ENCODE measurements at regions not wholly inside any gene's neighbourhood (a gene's known extent, or its start where the extent isn't known, plus 50 kb on each side); places are given as distances from the start of the nearest gene placed in this dataset.
A peak's percentile ranks its signal among the peaks of the same experiment; 100 is the strongest.

DNA sequence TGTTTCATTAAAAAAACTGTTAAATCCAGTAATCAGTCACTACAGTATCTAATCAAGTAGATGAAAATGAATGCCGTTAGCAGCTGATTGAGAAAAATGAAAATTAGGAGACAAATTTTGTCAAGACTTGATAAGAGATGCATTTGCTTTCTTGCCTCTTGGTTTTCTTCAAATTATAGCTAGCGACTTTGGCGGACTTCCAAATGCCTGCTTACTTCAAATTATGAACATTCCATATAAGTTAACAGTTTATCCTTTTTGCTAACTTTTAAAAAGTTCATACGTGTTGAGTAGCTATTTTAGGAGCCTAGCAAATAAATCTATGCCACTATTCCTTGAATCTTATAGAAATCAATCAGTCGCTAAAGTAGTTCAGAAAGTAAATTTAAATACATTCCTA is 58.8 kb downstream of the PPP4R3C start:
- H2AFZ ChIP-seq (ENCODE audit: low read length, unreplicated experiment) = no peak overlapping the region
- H3K4me3 ChIP-seq (ENCODE audit: low read depth, low read length) = no peak overlapping the region
- H3K79me2 ChIP-seq (ENCODE audit: control insufficient read depth, insufficient read depth, low read length, unreplicated experiment) = no peaks in the 10 kb centered on the region
- no peaks in the 10 kb centered on the region for H3K36me3 ChIP-seq (ENCODE audit: insufficient read depth, low read length)
- no peak overlapping the region for H3K27ac ChIP-seq (ENCODE audit: low read depth, low read length)
- H3K4me1 ChIP-seq (ENCODE audit: control insufficient read depth, insufficient read depth, low read length, unreplicated experiment) = no peaks in the 10 kb centered on the region
- no peaks in the 10 kb centered on the region for H3K27me3 ChIP-seq (ENCODE audit: insufficient read depth, low read length)

DNA sequence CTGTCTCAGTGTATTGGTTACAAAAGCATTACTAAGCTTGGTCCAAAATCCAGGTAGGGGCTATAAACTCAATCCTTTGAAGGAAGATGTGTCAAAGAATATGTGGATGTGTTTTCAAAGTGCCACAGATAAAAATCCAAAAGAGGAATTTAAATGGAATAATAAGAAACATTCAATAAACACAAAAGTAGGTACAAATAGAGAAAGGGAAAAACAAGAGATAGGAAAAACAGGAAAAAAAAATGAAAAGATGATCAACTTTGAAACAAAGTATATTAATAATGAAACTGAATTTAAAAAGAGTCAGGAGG is 64.0 kb downstream of the PPP4R3C start:
- Histone ChIP-seq H3K27ac (ENCODE audit: low read depth, low read length) (no peak overlapping the region), H3K4me1 (ENCODE audit: control insufficient read depth, insufficient read depth, low read length, unreplicated experiment) (no peaks in the 10 kb centered on the region), H3K4me3 (ENCODE audit: low read depth, low read length) (no peak overlapping the region), H3K27me3 (ENCODE audit: insufficient read depth, low read length) (no peaks in the 10 kb centered on the region), H3K36me3 (ENCODE audit: insufficient read depth, low read length) (no peaks in the 10 kb centered on the region), H3K79me2 (ENCODE audit: control insufficient read depth, insufficient read depth, low read length, unreplicated experiment) (no peaks in the 10 kb centered on the region), H2AFZ (ENCODE audit: low read length, unreplicated experiment) (no peak overlapping the region)

DNA sequence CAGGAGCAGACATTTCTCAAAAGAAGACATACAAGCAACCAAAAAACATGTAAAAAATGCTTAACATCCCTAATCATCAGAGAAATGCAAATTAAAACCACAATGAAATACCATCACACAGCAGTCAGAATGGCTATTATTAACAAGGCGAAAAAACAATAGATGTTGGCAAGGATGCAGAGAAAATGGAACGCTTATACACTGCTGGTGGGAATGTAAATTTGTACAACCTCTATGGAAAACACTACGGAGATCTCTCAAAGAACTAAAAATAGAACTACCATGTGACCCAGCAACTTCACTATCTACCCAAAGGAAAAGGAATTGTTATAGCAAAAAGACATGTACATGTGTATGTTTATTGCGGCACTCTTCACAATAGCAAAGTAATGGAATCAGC is 71.5 kb downstream of the PPP4R3C start:
- H3K4me3 ChIP-seq (ENCODE audit: low read depth, low read length) = no peak overlapping the region
- H3K27ac ChIP-seq (ENCODE audit: low read depth, low read length) = no peak overlapping the region
- H3K79me2 ChIP-seq (ENCODE audit: control insufficient read depth, insufficient read depth, low read length, unreplicated experiment) = no peaks in the 10 kb centered on the region
- H2AFZ ChIP-seq (ENCODE audit: low read length, unreplicated experiment) = no peak overlapping the region
- H3K4me1 ChIP-seq (ENCODE audit: control insufficient read depth, insufficient read depth, low read length, unreplicated experiment) = no peaks in the 10 kb centered on the region
- no peaks in the 10 kb centered on the region for H3K27me3 ChIP-seq (ENCODE audit: insufficient read depth, low read length)
- H3K36me3 ChIP-seq (ENCODE audit: insufficient read depth, low read length) = no peaks in the 10 kb centered on the region

DNA sequence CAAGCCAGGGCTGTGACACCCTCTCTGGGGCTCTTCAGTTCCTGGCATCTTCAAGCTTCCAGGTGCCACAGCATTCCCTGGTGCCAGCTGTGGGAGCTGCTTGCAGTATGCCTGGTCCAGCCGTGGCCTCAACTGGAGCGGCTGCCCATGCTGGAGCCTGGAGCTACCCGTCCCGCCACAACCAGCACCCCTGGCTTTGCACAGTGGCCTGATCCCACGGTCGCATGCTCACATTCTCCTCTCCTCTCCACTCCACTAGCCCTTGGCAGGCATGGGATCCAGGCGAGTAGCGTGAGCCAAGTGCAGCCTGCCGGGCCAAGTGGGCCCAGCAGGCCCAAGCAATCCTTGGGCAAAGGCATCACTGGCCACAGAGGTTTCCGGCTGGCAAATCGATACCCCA is 81.7 kb downstream of the PPP4R3C start:
- Histone ChIP-seq H3K79me2 (ENCODE audit: control insufficient read depth, insufficient read depth, low read length, unreplicated experiment) (no peaks in the 10 kb centered on the region), H3K4me1 (ENCODE audit: control insufficient read depth, insufficient read depth, low read length, unreplicated experiment) (no peaks in the 10 kb centered on the region), H3K27ac (ENCODE audit: low read depth, low read length) (no peak overlapping the region), H3K4me3 (ENCODE audit: low read depth, low read length) (no peak overlapping the region), H2AFZ (ENCODE audit: low read length, unreplicated experiment) (no peak overlapping the region), H3K36me3 (ENCODE audit: insufficient read depth, low read length) (no peaks in the 10 kb centered on the region), H3K27me3 (ENCODE audit: insufficient read depth, low read length) (no peaks in the 10 kb centered on the region)

DNA sequence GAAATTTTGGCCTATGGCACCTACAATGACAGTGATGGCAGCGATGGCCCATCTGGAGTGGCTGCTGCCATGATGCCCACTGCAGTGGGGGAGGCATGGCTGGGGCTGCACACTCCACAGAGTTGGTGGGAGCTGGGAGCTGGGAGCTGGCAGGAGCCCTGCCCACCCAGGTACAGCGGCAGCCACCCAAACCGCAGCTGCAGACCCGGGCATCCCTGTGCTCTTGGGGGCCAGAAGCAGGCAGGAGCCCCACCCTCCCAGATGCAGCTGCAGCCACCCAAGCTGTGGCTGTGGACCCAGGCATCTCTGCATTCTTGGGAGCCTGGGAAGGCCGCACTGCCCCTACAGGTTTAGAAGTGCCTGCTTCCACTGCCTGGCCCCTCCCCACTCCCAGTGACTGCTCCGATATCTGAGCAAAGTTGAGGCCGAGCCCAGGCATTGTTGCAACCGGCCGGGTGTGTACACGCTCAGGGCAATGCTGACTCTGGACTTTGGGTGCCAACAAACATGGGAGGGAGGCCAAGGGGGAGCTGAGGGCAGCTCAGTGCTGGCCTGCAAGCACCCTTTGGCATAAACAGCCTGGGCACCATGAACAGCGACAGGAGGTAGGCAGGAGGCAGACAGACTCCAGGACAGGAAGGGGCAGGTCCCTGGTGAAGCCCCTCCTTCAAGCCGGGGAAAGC is 82.8 kb downstream of the PPP4R3C start:
- Histone ChIP-seq H3K4me3 (ENCODE audit: low read depth, low read length) (no peak overlapping the region), H3K4me1 (ENCODE audit: control insufficient read depth, insufficient read depth, low read length, unreplicated experiment) (no peaks in the 10 kb centered on the region), H3K79me2 (ENCODE audit: control insufficient read depth, insufficient read depth, low read length, unreplicated experiment) (no peaks in the 10 kb centered on the region), H3K27me3 (ENCODE audit: insufficient read depth, low read length) (no peaks in the 10 kb centered on the region), H3K36me3 (ENCODE audit: insufficient read depth, low read length) (no peaks in the 10 kb centered on the region), H2AFZ (ENCODE audit: low read length, unreplicated experiment) (no peak overlapping the region), H3K27ac (ENCODE audit: low read depth, low read length) (no peak overlapping the region)

DNA sequence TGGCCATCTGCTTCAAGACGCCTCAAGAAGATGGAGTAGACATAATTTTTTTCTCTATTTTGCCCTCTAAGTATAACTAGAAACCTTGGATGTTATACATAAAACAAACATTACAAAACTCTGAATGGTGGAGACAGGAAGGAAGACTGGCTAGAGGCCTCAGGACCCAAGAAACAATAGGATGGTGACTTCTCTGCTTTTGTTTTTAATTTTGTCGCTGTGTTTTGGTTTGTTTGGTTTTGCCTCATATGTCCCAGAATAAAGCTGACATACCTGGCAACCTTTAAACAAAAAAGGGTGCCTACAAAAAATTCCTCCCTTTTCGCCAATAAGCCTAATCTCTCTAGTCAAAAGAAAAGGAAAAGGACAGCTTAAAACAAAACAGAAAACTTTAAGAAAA is 109.1 kb downstream of the PPP4R3C start:
- no peak overlapping the region for H3K4me3 ChIP-seq (ENCODE audit: low read depth, low read length)
- H2AFZ ChIP-seq (ENCODE audit: low read length, unreplicated experiment) = no peak overlapping the region
- no peak overlapping the region for H3K27ac ChIP-seq (ENCODE audit: low read depth, low read length)
- H3K4me1 ChIP-seq (ENCODE audit: control insufficient read depth, insufficient read depth, low read length, unreplicated experiment) = no peaks in the 10 kb centered on the region
- no peaks in the 10 kb centered on the region for H3K36me3 ChIP-seq (ENCODE audit: insufficient read depth, low read length)
- H3K79me2 ChIP-seq (ENCODE audit: control insufficient read depth, insufficient read depth, low read length, unreplicated experiment) = no peaks in the 10 kb centered on the region
- no peaks in the 10 kb centered on the region for H3K27me3 ChIP-seq (ENCODE audit: insufficient read depth, low read length)

DNA sequence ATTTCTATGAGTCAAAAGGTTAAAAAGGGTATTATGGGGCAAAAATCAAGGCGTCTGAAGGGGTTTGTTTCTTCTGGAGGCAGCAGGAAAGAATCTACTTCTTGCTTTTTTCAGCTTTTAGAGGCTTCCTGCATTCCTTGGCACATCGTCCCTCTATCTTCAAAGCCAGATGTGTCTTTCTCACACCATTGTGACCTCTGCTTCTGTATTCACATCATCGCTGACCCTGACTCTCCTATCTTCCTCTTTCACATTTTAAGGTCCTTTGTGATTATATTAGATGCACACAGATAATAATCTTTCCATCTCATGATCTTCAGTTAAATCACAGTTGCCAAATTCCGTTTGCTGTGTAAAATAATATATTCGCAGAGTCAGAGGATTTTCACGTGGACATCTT is 112.7 kb downstream of the PPP4R3C start:
- no peaks in the 10 kb centered on the region for H3K27me3 ChIP-seq (ENCODE audit: insufficient read depth, low read length)
- no peak overlapping the region for H3K4me3 ChIP-seq (ENCODE audit: low read depth, low read length)
- H3K36me3 ChIP-seq (ENCODE audit: insufficient read depth, low read length) = no peaks in the 10 kb centered on the region
- H3K27ac ChIP-seq (ENCODE audit: low read depth, low read length) = no peak overlapping the region
- H3K4me1 ChIP-seq (ENCODE audit: control insufficient read depth, insufficient read depth, low read length, unreplicated experiment) = no peaks in the 10 kb centered on the region
- no peaks in the 10 kb centered on the region for H3K79me2 ChIP-seq (ENCODE audit: control insufficient read depth, insufficient read depth, low read length, unreplicated experiment)
- H2AFZ ChIP-seq (ENCODE audit: low read length, unreplicated experiment) = no peak overlapping the region

DNA sequence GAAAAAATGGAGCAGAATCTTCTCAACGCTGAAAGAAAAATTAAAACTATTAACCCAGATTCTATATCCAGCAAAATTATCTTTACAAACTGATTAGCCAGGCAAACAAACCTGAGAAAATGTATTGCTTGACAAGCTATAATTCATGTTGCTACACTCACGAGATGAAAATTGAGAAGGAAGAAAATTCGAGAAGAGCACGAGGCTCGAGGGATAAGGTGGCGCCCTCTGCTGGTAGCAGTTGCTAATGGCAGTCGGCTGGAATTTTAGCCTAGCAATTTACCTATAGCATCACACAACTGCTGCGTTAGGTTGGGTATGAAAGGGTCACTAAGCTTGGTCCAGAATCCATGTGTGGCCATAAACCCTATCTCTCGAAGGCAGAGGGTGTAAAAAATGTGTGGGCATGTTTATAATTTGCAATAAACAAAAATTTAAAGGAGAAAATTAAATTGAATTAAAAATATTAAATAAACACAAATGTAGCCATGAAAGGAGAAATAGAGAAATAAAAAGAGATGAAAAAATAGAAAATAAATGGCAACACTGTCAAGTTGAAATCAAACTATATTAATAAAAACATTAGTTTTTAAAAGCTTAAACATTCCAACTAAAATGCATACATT is 126.6 kb downstream of the PPP4R3C start:
- H3K27me3 ChIP-seq (ENCODE audit: insufficient read depth, low read length) = no peaks in the 10 kb centered on the region
- no peaks in the 10 kb centered on the region for H3K4me1 ChIP-seq (ENCODE audit: control insufficient read depth, insufficient read depth, low read length, unreplicated experiment)
- H3K4me3 ChIP-seq (ENCODE audit: low read depth, low read length) = peak overlapping the region; percentile 63
- peak overlapping the region; percentile 12 for H2AFZ ChIP-seq (ENCODE audit: low read length, unreplicated experiment)
- H3K27ac ChIP-seq (ENCODE audit: low read depth, low read length) = no peak overlapping the region
- no peaks in the 10 kb centered on the region for H3K36me3 ChIP-seq (ENCODE audit: insufficient read depth, low read length)
- no peaks in the 10 kb centered on the region for H3K79me2 ChIP-seq (ENCODE audit: control insufficient read depth, insufficient read depth, low read length, unreplicated experiment)

DNA sequence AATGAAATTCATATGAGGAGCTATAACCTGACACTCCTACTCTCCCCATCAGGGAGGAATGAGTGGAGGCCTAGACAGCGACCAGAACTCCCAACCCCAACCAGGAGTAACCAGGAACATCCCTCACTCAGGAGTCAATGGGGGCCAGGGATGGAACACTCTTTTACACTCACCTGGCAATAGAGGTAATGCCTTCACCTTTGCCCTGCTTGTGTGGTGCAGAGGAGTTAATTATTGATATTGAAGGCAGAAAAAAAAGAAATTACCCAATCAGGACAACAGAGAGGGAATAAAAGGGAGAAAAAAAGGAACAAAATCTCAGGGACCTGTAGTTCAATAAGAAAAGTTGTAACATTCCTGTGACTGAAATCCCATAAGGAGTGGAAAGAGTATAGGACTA is 141.5 kb downstream of the PPP4R3C start:
- Histone ChIP-seq H3K79me2 (ENCODE audit: control insufficient read depth, insufficient read depth, low read length, unreplicated experiment) (no peaks in the 10 kb centered on the region), H3K36me3 (ENCODE audit: insufficient read depth, low read length) (no peaks in the 10 kb centered on the region), H3K27ac (ENCODE audit: low read depth, low read length) (no peak overlapping the region), H3K4me3 (ENCODE audit: low read depth, low read length) (no peak overlapping the region), H3K4me1 (ENCODE audit: control insufficient read depth, insufficient read depth, low read length, unreplicated experiment) (no peaks in the 10 kb centered on the region), H3K27me3 (ENCODE audit: insufficient read depth, low read length) (no peaks in the 10 kb centered on the region), H2AFZ (ENCODE audit: low read length, unreplicated experiment) (no peak overlapping the region)

DNA sequence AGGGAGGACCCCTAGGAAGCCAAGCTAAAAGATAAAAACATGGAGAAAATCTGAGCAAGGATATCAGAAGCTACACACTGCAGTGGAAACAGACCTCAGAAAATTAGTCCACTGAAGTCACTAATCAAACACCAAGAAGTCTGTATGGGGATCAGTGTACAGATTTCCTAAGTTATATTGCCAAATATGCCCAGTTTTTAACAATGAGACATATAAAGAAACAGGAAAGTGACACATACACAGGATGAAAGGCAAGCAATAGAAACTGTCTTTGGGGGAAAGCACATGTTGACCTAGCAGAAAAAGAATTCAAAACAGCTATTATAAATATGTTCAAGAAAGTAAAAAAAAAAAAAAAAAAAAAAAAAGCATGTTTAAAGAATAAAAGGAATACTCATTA is 153.7 kb downstream of the PPP4R3C start:
- H3K4me3 ChIP-seq (ENCODE audit: low read depth, low read length) = no peak overlapping the region
- H3K79me2 ChIP-seq (ENCODE audit: control insufficient read depth, insufficient read depth, low read length, unreplicated experiment) = no peaks in the 10 kb centered on the region
- no peaks in the 10 kb centered on the region for H3K27me3 ChIP-seq (ENCODE audit: insufficient read depth, low read length)
- peaks cover 4% of the 10 kb centered on the region for H3K4me1 ChIP-seq (ENCODE audit: control insufficient read depth, insufficient read depth, low read length, unreplicated experiment)
- peak overlapping the region; percentile 62 for H3K27ac ChIP-seq (ENCODE audit: low read depth, low read length)
- H2AFZ ChIP-seq (ENCODE audit: low read length, unreplicated experiment) = no peak overlapping the region
- H3K36me3 ChIP-seq (ENCODE audit: insufficient read depth, low read length) = no peaks in the 10 kb centered on the region

DNA sequence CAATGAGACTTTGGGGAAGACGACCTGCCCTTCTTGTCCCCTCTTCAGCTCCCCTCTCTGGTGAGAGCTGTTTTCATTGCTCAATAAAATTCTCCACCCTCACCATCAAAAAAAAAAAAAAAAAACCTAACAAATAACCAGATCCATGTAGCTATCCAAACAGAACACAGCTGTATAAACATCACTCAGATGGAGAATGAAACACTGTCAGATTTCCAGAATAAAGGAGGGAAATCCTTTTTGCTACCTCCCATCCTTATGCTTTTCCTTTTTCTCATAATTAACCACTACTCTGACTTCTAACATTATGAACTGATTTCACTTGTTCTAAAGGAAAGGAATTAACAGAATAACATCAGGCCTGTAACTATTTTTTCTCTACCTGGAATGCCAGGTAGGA is 155.6 kb downstream of the PPP4R3C start:
- no peak overlapping the region for H2AFZ ChIP-seq (ENCODE audit: low read length, unreplicated experiment)
- no peaks in the 10 kb centered on the region for H3K79me2 ChIP-seq (ENCODE audit: control insufficient read depth, insufficient read depth, low read length, unreplicated experiment)
- no peaks in the 10 kb centered on the region for H3K27me3 ChIP-seq (ENCODE audit: insufficient read depth, low read length)
- peaks cover 4% of the 10 kb centered on the region for H3K4me1 ChIP-seq (ENCODE audit: control insufficient read depth, insufficient read depth, low read length, unreplicated experiment)
- no peak overlapping the region for H3K4me3 ChIP-seq (ENCODE audit: low read depth, low read length)
- no peaks in the 10 kb centered on the region for H3K36me3 ChIP-seq (ENCODE audit: insufficient read depth, low read length)
- no peak overlapping the region for H3K27ac ChIP-seq (ENCODE audit: low read depth, low read length)
